Smooth muscle cell (in vitro differentiated cells): ENCODE measurements at regions not wholly inside any gene's neighbourhood (a gene's known extent, or its start where the extent isn't known, plus 50 kb on each side); places are given as distances from the start of the nearest gene placed in this dataset.

ENCODE experiments used
- DNase-seq: peaks from one replicate; lab custom pipeline; 2025; ENCODE audit not compliant: unreplicated experiment; lab: John Stamatoyannopoulos, UW
- H2AFZ ChIP-seq: fragments of 200-600 bp; sonication (generic); 2 replicates; pipeline ENCODE4 v1.6.0; 2016; ENCODE audit warnings: antibody characterized with exemption, low read depth, mild to moderate bottlenecking
- H3F3A ChIP-seq: fragments of 200-600 bp; sonication (generic); 2 replicates; pipeline ENCODE4 v1.6.0; 2017; ENCODE audit warnings: antibody characterized with exemption, low read depth
- H3K27ac ChIP-seq: fragments of 200-600 bp; sonication (generic); 2 replicates; pipeline ENCODE4 v1.5.1; 2016; ENCODE audit warnings: low read depth, mild to moderate bottlenecking
- H3K27me3 ChIP-seq: fragments of 200-600 bp; sonication (generic); 2 replicates; pipeline ENCODE4 v1.6.1; 2016; ENCODE audit warnings: low read depth, mild to moderate bottlenecking
- H3K36me3 ChIP-seq: fragments of 200-600 bp; sonication (generic); 2 replicates; pipeline ENCODE4 v1.5.1; 2016; ENCODE audit warnings: low read depth
- H3K4me1 ChIP-seq: fragments of 200-600 bp; sonication (generic); 2 replicates; pipeline ENCODE4 v1.5.1; 2016; ENCODE audit warnings: low read depth
- H3K4me2 ChIP-seq: fragments of 200-600 bp; sonication (generic); 2 replicates; pipeline ENCODE4 v1.6.0; 2016; ENCODE audit warnings: mild to moderate bottlenecking
- H3K4me3 ChIP-seq: fragments of 200-600 bp; sonication (generic); 2 replicates; pipeline ENCODE4 v1.5.1; 2016; ENCODE audit warnings: mild to moderate bottlenecking
- H3K79me2 ChIP-seq: fragments of 200-600 bp; sonication (generic); 2 replicates; pipeline ENCODE4 v1.6.0; 2016; ENCODE audit warnings: low read depth, mild to moderate bottlenecking
- H3K9ac ChIP-seq: fragments of 200-600 bp; sonication (generic); 2 replicates; pipeline ENCODE4 v1.6.0; 2016; ENCODE audit warnings: low read depth
- H3K9me3 ChIP-seq: fragments of 200-600 bp; sonication (generic); replicated peaks from 2 replicates; pipeline ENCODE4 v1.5.1; 2016; ENCODE audit warnings: low read depth
- H4K20me1 ChIP-seq: fragments of 200-600 bp; sonication (generic); 2 replicates; pipeline ENCODE4 v1.6.0; 2016; ENCODE audit warnings: low read depth
- CTCF ChIP-seq: fragments of 200-600 bp; sonication (generic); IDR thresholded peaks from 2 replicates; pipeline ENCODE4 v1.5.1; 2017; ENCODE audit warnings: borderline replicate concordance, mild to moderate bottlenecking, antibody characterized with exemption; ENCODE audit not compliant: insufficient read depth, poor library complexity, severe bottlenecking
- WGBS: methylation state at CpG from one replicate; pipeline ENCODE4 v1.1.7; 2016; ENCODE audit warnings: low lambda C conversion rate; 5-methylcytosine and 5-hydroxymethylcytosine counted together

- Histone ChIP-seq H3K4me3 (no peak overlapping the region), H3K79me2 (no peaks in the 10 kb centered on the region), H3K36me3 (no peaks in the 10 kb centered on the region), H3K4me1 (no peaks in the 10 kb centered on the region), H2AFZ (no peak overlapping the region), H4K20me1 (no peaks in the 10 kb centered on the region), H3K27me3 (no peaks in the 10 kb centered on the region), H3K27ac (no peak overlapping the region), H3K9me3 (no peaks in the 10 kb centered on the region), H3K4me2 (no peak overlapping the region), H3F3A (no peaks in the 10 kb centered on the region), H3K9ac (no peak overlapping the region)
- no peak for DNase-seq
- 79% methylated on average over 5 of the region's 5 CpGs for WGBS
- no peak for TF ChIP-seq CTCF
Observed at GRCh38 chr11:110951037-110951949, 239.1 kb upstream of the ARHGAP20 start.

GRCh38 chr11:110948112-110948511, 235.9 kb upstream of the ARHGAP20 start:
- Histone ChIP-seq H3K36me3 (no peaks in the 10 kb centered on the region), H3K4me2 (no peak overlapping the region), H3K4me1 (no peaks in the 10 kb centered on the region), H3K9ac (no peak overlapping the region), H3K27ac (no peak overlapping the region), H4K20me1 (no peaks in the 10 kb centered on the region), H2AFZ (no peak overlapping the region), H3K27me3 (no peaks in the 10 kb centered on the region), H3F3A (no peaks in the 10 kb centered on the region), H3K79me2 (no peaks in the 10 kb centered on the region), H3K9me3 (no peaks in the 10 kb centered on the region), H3K4me3 (no peak overlapping the region)
- DNase-seq: no peak
- WGBS: 92% methylated on average over 3 of the region's 3 CpGs
- TF ChIP-seq CTCF: no peak

GRCh38 chr11:110947096-110947495, 234.9 kb upstream of the ARHGAP20 start:
- no peaks in the 10 kb centered on the region for H3F3A ChIP-seq
- no peak overlapping the region for H3K4me2 ChIP-seq
- no peak overlapping the region for H3K9ac ChIP-seq
- H3K9me3 ChIP-seq: no peaks in the 10 kb centered on the region
- no peak for TF ChIP-seq CTCF
- H3K4me3 ChIP-seq: no peak overlapping the region
- no peaks in the 10 kb centered on the region for H3K79me2 ChIP-seq
- H3K27ac ChIP-seq: no peak overlapping the region
- 81% methylated on average over 3 of the region's 3 CpGs for WGBS
- no peak overlapping the region for H2AFZ ChIP-seq
- H3K36me3 ChIP-seq: no peaks in the 10 kb centered on the region
- no peaks in the 10 kb centered on the region for H3K27me3 ChIP-seq
- no peaks in the 10 kb centered on the region for H3K4me1 ChIP-seq
- H4K20me1 ChIP-seq: no peaks in the 10 kb centered on the region
- no peak for DNase-seq

GRCh38 chr11:110939471-110939870, 227.2 kb upstream of the ARHGAP20 start:
- Histone ChIP-seq H3K4me2 (no peak overlapping the region), H3K27me3 (no peaks in the 10 kb centered on the region), H3F3A (no peaks in the 10 kb centered on the region), H3K36me3 (no peaks in the 10 kb centered on the region), H3K79me2 (no peaks in the 10 kb centered on the region), H3K9me3 (no peaks in the 10 kb centered on the region), H4K20me1 (no peaks in the 10 kb centered on the region), H3K4me3 (no peak overlapping the region), H2AFZ (no peak overlapping the region), H3K27ac (no peak overlapping the region), H3K4me1 (no peaks in the 10 kb centered on the region), H3K9ac (no peak overlapping the region)
- WGBS: 89% methylated on average over 2 of the region's 2 CpGs
- no peak for DNase-seq
- no peak for TF ChIP-seq CTCF
